Calu3 (cell line): ENCODE measurements at regions not wholly inside any gene's neighbourhood (a gene's known extent, or its start where the extent isn't known, plus 50 kb on each side); places are given as distances from the start of the nearest gene placed in this dataset.

Experiments used
- BruUV-seq: library from RNA; stranded (reverse); fragments of 400-500 nt; replicated peaks from 2 replicates; lab custom pipeline; 2021; lab: Mats Ljungman, UMichigan
- CTCF ChIA-PET: fragments of 300-600 bp; sonication (Branson Sonifier 250); formaldehyde crosslinking; loops from one replicate; lab custom pipeline; 2022; ENCODE audit warnings: antibody characterized with exemption; lab: Charles Lee
- DNase-seq: peaks from one replicate; pipeline ENCODE4 v3.0.0; 2022
- H3K27ac Mint-ChIP-seq: one replicate; pipeline ENCODE4 v1.8.0; 2022; ENCODE audit warnings: mixed read lengths; ENCODE audit not compliant: unreplicated experiment
- H3K27me3 Mint-ChIP-seq: one replicate; pipeline ENCODE4 v1.8.0; 2022; ENCODE audit warnings: mixed read lengths; ENCODE audit not compliant: unreplicated experiment
- H3K36me3 Mint-ChIP-seq: one replicate; pipeline ENCODE4 v1.8.0; 2022; ENCODE audit warnings: mild to moderate bottlenecking, moderate library complexity, mixed read lengths; ENCODE audit not compliant: insufficient read depth, unreplicated experiment
- H3K4me1 Mint-ChIP-seq: one replicate; pipeline ENCODE4 v1.8.0; 2022; ENCODE audit warnings: mild to moderate bottlenecking, low read depth, mixed read lengths; ENCODE audit not compliant: unreplicated experiment
- H3K4me3 Mint-ChIP-seq: one replicate; pipeline ENCODE4 v1.8.0; 2022; ENCODE audit warnings: mild to moderate bottlenecking, low read depth, moderate library complexity, mixed read lengths; ENCODE audit not compliant: unreplicated experiment
- H3K9me3 Mint-ChIP-seq: one replicate; pipeline ENCODE4 v1.8.0; 2022; ENCODE audit warnings: low read depth, mixed read lengths; ENCODE audit not compliant: unreplicated experiment
- intact Hi-C: fragments of 100-400 bp; cut with micrococcal nuclease; formaldehyde crosslinking; loops from one replicate; pipeline ENCODE4 v1.10.0; 2022; ENCODE audit not compliant: unreplicated experiment
- TF ChIP-seq, protein P1 (sequence below): fragments of 200-600 bp; IDR thresholded peaks from one replicate; pipeline ENCODE4 v1.8.0; 2022; ENCODE audit warnings: antibody characterized with exemption; ENCODE audit not compliant: unreplicated experiment

DNA sequence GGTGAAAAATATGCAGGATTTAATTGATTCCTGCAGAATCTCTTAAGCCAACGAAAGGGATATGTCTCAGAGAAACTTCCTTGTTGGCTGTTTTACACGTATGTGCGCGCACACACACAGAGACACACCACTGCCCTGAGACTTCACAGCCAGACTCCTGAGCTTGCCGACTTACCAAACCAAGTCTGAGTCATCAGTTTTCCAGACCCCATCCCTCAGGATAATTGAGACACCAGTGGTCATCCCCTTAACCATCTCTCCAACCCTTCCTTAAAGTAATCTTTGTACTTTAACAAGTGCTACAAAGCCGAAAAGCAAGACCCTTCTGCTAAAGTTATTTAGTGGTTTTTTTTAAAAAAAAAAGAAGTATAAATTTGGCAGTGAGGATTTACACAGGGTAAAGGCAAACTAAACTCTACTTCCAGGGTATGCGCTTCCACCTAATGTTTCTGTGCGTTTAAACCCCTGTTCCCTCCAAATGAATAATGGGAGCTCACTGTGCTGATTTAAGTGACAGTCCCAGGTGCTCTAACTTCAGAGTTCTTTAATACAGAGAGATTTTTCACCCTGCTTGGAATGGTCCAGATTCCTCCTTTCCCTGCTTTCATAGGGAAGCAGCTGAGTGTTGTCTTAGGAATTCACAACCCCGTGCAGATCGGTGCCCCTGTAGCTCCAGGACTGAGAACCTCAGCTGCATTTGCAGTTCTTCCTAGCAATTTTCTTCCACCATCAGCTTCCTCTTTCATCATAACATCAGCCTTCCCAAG is 198.5 kb downstream of the INHBA start:
- peaks cover 11% of the 10 kb centered on the region for H3K4me1 Mint-ChIP-seq
- BruUV-seq = no TSS peak
- no peak overlapping the region for H3K4me3 Mint-ChIP-seq
- TF ChIP-seq, protein P1, sequence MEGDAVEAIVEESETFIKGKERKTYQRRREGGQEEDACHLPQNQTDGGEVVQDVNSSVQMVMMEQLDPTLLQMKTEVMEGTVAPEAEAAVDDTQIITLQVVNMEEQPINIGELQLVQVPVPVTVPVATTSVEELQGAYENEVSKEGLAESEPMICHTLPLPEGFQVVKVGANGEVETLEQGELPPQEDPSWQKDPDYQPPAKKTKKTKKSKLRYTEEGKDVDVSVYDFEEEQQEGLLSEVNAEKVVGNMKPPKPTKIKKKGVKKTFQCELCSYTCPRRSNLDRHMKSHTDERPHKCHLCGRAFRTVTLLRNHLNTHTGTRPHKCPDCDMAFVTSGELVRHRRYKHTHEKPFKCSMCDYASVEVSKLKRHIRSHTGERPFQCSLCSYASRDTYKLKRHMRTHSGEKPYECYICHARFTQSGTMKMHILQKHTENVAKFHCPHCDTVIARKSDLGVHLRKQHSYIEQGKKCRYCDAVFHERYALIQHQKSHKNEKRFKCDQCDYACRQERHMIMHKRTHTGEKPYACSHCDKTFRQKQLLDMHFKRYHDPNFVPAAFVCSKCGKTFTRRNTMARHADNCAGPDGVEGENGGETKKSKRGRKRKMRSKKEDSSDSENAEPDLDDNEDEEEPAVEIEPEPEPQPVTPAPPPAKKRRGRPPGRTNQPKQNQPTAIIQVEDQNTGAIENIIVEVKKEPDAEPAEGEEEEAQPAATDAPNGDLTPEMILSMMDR = no peak
- H3K27ac Mint-ChIP-seq = no peak overlapping the region
- intact Hi-C loops = no loop called here
- no peak for DNase-seq
- peaks cover 14% of the 10 kb centered on the region for H3K27me3 Mint-ChIP-seq
- no peaks in the 10 kb centered on the region for H3K36me3 Mint-ChIP-seq
- peaks cover 2% of the 10 kb centered on the region for H3K9me3 Mint-ChIP-seq
- CTCF ChIA-PET = no interaction called here

DNA sequence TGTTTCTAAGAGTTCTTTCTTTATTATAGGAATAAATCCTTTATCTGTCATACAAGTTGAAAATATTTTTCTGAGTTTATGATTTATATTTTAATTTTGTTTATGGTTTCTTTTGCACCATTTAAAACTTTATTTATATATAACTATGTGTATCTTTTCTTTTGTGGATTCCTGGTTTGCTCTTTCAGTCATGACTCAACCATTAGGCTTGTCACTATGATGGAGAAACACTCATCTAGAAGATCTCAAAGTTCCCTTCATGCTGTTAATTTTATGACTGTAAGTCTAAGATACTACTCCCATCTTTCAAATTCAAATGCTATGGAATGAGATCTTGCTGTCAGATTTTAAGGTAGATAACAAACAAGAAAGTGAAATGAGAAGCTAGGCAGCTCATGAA is 199.5 kb downstream of the INHBA start:
- no peak overlapping the region for H3K4me3 Mint-ChIP-seq
- intact Hi-C loops = no loop called here
- peaks cover 9% of the 10 kb centered on the region for H3K4me1 Mint-ChIP-seq

GRCh38 chr7:41501466-41501865 is 201.4 kb downstream of the INHBA start:
- DNase-seq = no peak
- H3K4me3 Mint-ChIP-seq = no peak overlapping the region
- no peaks in the 10 kb centered on the region for H3K4me1 Mint-ChIP-seq
- H3K27me3 Mint-ChIP-seq = peaks cover 14% of the 10 kb centered on the region
- H3K36me3 Mint-ChIP-seq = no peaks in the 10 kb centered on the region
- intact Hi-C loops = no loop called here
- CTCF ChIA-PET = no interaction called here
- BruUV-seq = no TSS peak
- no peak overlapping the region for H3K27ac Mint-ChIP-seq
- H3K9me3 Mint-ChIP-seq = peaks cover 2% of the 10 kb centered on the region
- TF ChIP-seq, protein P1 = no peak

More for the DNA sequence above, 199.5 kb downstream of the INHBA start:
- CTCF ChIA-PET = no interaction called here
- no peak for DNase-seq
- no TSS peak for BruUV-seq
- TF ChIP-seq, protein P1 = no peak
- H3K36me3 Mint-ChIP-seq = no peaks in the 10 kb centered on the region
- no peak overlapping the region for H3K27ac Mint-ChIP-seq
- H3K9me3 Mint-ChIP-seq = peaks cover 2% of the 10 kb centered on the region
- H3K27me3 Mint-ChIP-seq = peaks cover 14% of the 10 kb centered on the region

GRCh38 chr7:41501006-41501405 is 201.9 kb downstream of the INHBA start:
- Mint-ChIP-seq H3K27ac (no peak overlapping the region), H3K36me3 (no peaks in the 10 kb centered on the region), H3K27me3 (peaks cover 14% of the 10 kb centered on the region), H3K4me3 (no peak overlapping the region), H3K9me3 (peaks cover 2% of the 10 kb centered on the region), H3K4me1 (no peaks in the 10 kb centered on the region)
- no peak for DNase-seq
- TF ChIP-seq, protein P1 = no peak
- CTCF ChIA-PET = no interaction called here
- no TSS peak for BruUV-seq
- intact Hi-C loops = no loop called here
